Testis (tissue), 2 donors: ENCODE measurements at regions not wholly inside any gene's neighbourhood (a gene's known extent, or its start where the extent isn't known, plus 50 kb on each side); places are given as distances from the start of the nearest gene placed in this dataset.
"Not testable (repeated sequence)": the region's sequence is repeated elsewhere in the genome, so short reads cannot be mapped to it uniquely, and the experiment has no call there.

ENCODE experiments used
- CTCF ChIP-seq, 3 experiments: fragments of 450-650 bp in 2 of 3; fragments of 200-600 bp in 1 of 3; sonication (generic) in 1 of 3; IDR thresholded peaks; one replicate each; pipeline ENCODE4 v1.5.1; 2016 to 2019; ENCODE audit warnings: antibody characterized with exemption in 3 of 3, mild to moderate bottlenecking in 2 of 3, moderate library complexity in 1 of 3
- POLR2A ChIP-seq: fragments of 450-650 bp; IDR thresholded peaks from one replicate; pipeline ENCODE4 v1.6.1; 2017; ENCODE audit warnings: antibody characterized with exemption, mild to moderate bottlenecking, moderate library complexity

GRCh38 chr11:71664941-71665340, 82.3 kb upstream of the KRTAP5-11 start:
- not testable (repeated sequence) for TF ChIP-seq CTCF (IDR thresholded peaks at IDR 0.05); POLR2A
